CD4-positive, alpha-beta T cell treated with Interleukin-10 for 1 hour (primary cell): ENCODE measurements at regions not wholly inside any gene's neighbourhood (a gene's known extent, or its start where the extent isn't known, plus 50 kb on each side); places are given as distances from the start of the nearest gene placed in this dataset.

ENCODE experiments used
- DNase-seq: peaks from one replicate; pipeline ENCODE4 v3.0.0-alpha.2; 2020

GRCh38 chr4:124017185-124017785 is 620.7 kb downstream of the SPRY1 start:
- no peak for DNase-seq

DNA sequence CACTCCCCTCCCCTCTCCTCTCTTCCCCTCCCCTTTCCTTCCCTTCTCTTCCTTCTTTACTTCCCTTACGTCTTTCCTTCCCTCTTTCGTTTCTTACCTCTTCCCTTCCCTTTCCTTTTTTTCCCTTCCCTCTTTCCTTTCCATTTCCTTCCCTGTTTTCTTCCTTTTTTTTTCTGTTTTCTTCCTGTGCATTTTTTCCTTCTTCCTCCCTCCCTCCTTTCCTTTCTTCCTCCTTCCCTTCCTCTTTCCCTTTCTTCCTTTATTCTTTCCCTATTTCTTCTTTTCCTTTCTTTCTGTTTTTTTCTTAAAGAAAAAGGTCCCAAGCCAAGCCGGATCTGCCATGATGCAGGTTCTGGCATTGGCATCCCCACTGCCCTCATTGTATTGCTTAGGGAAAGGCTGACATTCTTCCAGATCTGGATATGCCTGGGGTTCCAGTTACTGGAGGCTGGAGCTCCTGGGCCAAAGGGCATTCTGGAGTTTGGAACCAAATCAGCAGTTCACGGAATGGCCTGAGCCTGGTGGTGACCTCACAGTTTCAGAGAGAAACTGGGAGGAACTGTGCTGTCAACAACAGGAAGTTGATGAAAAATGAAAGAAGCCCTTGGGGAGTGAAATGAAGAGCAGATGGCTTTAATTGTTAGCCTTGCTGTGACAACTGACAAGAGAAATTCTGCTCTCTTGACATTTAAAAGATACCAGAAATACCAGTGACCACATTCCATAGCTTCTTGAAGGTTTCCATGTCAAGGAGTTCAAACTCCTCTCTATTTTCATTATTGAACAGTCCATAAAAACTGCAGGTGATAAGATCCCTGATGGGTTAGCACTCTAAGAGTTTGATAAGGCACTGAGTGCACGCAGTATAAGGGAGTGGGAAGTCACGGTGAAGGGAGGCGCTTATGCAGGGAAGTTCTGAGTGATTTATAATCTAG is 622.1 kb downstream of the SPRY1 start:
- no peak for DNase-seq

- no peak for DNase-seq
Measured at GRCh38 chr4:124019749-124020549, 623.4 kb downstream of the SPRY1 start.

- no peak for DNase-seq
Measured at GRCh38 chr4:124025000-124025399, 628.4 kb downstream of the SPRY1 start.

DNA sequence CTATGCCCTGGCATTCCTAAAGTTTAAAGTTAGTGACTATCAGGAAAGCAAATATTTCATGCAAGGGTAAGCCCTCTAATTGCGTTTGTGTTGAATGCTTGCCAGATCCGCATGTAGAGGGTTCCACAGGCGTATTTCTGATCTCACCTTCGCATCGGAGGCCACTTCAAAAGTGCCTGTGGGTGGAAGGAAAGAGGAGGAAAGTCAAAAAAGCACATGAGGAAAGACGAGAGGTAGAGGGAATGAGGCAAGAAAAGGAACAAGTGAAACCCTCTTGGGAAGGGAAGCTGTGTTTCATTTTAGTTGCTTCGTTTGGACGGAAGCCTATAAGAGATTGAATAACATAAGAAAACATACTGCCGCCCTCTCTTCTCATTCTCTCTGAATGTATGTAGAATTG is 628.8 kb downstream of the SPRY1 start:
- no peak for DNase-seq

DNA sequence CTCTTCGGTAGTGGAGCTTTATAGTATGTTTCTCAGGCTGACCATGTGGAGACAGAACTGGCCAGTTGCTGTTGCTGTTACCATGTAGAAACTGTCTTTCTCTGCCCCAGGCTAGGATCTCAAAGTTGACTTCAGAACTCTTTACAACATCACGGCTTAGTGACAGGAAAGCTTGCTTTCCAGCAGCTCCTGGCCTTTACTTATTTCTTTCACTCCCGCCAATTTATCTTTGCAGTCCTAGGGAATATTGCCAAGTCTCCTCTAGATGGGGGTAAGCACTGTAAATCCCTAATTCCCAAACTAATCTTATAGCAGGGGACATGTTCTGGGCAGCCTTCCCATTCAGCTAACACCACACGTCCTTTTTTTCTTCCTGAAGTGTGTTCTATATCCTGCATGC is 631.6 kb downstream of the SPRY1 start:
- no peak for DNase-seq

DNA sequence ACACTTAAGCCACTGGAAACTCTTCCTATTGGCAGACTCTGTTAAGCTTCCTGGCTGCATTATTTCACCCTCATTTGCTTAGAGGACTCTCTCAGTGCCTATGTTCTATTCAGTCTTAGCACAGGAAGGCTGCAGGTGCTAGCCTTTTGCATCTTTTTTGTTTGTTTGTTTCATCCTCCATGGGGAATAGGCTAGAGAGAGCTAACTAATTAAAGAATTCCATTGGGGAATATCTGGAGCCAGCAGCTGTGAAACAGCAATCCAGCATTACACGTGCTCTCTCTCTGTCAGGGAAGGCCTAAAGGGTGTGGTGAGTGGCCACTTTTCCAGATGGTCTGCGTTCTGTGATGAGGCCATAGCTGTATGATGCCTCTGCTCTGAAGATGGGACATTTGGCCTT is 633.6 kb downstream of the SPRY1 start:
- no peak for DNase-seq

DNA sequence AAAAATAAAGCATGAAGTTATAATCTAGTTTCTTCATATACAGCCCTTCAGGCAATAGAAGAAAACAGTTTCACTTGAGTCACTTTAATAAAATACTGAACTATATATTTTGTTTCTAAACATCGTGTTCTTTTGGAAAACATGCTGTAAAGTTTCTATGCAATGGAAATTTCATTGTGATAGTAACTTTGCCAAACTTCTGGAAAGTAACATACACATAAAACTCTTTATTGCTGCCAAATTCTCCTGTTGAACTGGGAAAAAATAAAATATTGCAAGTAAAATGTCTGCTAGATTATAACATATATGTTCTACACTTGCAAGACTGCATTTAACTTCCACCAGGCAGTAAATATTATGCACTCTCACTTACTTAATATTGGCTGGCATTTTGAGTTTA is 635.4 kb downstream of the SPRY1 start:
- no peak for DNase-seq

- DNase-seq: no peak
Measured at GRCh38 chr4:124035364-124036041, 638.9 kb downstream of the SPRY1 start.

- no peak for DNase-seq
Measured at GRCh38 chr4:124037236-124037635, 640.6 kb downstream of the SPRY1 start.

DNA sequence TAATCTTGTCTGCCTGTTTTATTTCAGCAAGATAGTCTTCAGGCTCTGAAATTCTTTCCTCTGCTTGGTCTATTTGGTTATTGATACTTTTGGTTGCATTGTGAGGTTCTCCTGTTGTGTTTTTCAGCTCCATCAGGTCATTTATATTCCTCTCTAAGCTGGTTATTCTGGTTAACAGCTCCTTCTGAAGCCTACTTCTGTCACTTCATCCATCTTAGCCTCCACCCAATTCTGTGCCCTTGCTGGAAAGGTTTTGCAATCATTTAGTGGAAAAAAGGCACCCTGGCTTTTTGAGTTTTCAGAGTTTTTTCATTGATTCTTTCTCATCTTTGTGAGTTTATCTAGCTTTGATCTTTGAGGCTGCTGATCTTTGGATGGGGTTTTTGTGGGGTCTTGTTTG is 647.7 kb downstream of the SPRY1 start:
- no peak for DNase-seq

GRCh38 chr4:124044867-124045266 is 648.3 kb downstream of the SPRY1 start:
- no peak for DNase-seq

DNA sequence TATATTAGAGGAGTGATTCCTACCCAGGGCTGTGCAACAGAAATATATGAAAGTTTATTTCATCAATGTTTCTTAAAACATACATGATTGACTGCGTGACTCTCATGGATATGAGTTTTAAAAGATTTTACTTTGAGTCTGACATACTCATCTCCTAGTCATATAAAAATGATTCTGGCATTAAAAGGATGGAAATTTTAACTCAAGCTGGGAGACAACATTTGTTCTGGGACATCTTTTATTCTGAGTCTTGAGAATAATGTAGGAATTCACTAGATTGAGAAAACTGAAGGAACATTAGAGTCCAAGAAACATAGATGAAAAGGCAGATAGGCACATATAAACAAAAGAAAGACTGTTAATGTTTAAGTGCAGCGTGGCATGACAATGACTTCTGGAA is 649.6 kb downstream of the SPRY1 start:
- no peak for DNase-seq

GRCh38 chr4:124053872-124054538 is 657.4 kb downstream of the SPRY1 start:
- no peak for DNase-seq

GRCh38 chr4:124055336-124055735 is 657.2 kb downstream of the ANKRD50 start:
- DNase-seq: no peak

DNA sequence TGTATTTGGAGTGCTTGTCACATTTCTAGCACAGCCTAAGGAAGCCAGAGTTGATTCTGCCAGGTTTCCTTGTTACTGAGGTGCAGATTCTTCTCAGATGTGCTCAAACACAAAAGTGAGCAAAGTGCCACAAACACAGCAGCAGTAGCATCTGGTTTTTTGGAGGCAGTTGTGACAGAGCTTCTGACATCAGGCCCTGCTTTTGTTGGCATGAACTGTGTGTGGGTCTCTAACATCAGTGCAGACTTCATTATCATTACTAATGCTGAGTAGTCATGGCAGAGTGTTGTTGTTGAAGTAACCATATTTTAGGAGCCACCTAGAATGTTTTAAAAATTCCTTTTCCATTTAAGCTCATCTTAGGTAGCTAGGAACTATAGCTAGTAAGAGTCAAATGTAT is 656.6 kb downstream of the ANKRD50 start:
- no peak for DNase-seq

GRCh38 chr4:124060261-124060918 is 652.1 kb downstream of the ANKRD50 start:
- no peak for DNase-seq

- DNase-seq: no peak
Measured at GRCh38 chr4:124061413-124061812, 651.1 kb downstream of the ANKRD50 start.

DNA sequence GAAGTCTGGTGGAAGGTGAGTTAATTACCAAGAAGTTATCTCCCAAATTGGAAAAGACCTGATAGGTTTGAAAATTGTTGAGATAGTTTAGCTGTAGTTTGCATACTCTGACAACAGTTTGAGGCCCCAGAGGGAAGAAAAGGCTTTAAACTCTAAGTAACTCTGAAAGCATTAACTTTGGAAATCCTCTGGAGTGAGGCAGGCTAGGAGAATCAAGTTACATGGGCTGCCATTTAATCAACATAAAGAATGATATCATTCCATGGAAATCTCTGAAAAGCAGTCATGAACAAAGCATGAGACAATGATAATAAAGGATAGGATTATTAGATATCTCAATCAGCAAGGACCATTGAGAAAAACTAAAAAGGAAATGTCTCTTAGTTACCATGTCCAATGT is 647.1 kb downstream of the ANKRD50 start:
- no peak for DNase-seq

DNA sequence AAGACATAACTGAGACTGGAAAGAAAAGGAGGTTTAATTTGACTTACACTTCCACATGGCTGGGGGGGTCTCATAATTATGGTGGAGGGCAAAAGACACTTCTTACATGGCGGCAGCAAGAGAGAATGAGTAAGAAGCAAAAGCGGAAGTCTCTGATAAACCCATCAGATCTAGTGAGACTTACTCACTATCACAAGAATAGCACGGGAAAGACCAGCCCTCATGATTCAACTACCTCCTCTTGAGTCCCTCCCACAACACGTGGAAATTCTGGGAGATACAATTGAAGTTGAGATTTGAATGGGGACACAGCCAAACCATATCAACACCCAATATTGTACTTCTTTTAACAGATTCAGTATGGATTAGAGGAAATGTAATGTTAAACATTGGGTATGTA is 646.6 kb downstream of the ANKRD50 start:
- DNase-seq: no peak

GRCh38 chr4:124066595-124066994 is 645.9 kb downstream of the ANKRD50 start:
- no peak for DNase-seq

- DNase-seq: no peak
Measured at GRCh38 chr4:124067046-124067445, 645.5 kb downstream of the ANKRD50 start.
